ENCODE measurements at regions not wholly inside any gene's neighbourhood (a gene's known extent, or its start where the extent isn't known, plus 50 kb on each side); places are given as distances from the start of the nearest gene placed in this dataset.

DNA sequence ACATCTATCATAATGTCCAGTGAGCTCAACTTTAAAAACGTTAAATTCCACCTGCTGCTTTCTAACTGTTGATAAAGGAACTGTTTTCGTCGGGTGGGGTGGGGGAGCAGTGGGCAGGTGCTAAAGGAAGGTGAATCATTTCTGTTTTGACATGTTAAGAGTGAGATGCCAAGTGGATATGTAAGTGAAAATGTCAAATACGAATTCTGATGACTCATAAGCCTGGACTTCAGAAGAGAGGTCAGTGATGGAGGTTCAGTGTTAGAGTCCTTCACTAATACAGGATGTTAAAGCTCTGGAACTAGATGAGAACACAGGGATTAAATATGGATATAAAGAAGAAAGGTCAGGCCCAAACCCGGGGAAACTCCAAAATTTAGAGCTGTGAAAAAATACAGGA lies 617.9 kb upstream of the CTNND2 start (continued):
- TF ChIP-seq, protein P1, sequence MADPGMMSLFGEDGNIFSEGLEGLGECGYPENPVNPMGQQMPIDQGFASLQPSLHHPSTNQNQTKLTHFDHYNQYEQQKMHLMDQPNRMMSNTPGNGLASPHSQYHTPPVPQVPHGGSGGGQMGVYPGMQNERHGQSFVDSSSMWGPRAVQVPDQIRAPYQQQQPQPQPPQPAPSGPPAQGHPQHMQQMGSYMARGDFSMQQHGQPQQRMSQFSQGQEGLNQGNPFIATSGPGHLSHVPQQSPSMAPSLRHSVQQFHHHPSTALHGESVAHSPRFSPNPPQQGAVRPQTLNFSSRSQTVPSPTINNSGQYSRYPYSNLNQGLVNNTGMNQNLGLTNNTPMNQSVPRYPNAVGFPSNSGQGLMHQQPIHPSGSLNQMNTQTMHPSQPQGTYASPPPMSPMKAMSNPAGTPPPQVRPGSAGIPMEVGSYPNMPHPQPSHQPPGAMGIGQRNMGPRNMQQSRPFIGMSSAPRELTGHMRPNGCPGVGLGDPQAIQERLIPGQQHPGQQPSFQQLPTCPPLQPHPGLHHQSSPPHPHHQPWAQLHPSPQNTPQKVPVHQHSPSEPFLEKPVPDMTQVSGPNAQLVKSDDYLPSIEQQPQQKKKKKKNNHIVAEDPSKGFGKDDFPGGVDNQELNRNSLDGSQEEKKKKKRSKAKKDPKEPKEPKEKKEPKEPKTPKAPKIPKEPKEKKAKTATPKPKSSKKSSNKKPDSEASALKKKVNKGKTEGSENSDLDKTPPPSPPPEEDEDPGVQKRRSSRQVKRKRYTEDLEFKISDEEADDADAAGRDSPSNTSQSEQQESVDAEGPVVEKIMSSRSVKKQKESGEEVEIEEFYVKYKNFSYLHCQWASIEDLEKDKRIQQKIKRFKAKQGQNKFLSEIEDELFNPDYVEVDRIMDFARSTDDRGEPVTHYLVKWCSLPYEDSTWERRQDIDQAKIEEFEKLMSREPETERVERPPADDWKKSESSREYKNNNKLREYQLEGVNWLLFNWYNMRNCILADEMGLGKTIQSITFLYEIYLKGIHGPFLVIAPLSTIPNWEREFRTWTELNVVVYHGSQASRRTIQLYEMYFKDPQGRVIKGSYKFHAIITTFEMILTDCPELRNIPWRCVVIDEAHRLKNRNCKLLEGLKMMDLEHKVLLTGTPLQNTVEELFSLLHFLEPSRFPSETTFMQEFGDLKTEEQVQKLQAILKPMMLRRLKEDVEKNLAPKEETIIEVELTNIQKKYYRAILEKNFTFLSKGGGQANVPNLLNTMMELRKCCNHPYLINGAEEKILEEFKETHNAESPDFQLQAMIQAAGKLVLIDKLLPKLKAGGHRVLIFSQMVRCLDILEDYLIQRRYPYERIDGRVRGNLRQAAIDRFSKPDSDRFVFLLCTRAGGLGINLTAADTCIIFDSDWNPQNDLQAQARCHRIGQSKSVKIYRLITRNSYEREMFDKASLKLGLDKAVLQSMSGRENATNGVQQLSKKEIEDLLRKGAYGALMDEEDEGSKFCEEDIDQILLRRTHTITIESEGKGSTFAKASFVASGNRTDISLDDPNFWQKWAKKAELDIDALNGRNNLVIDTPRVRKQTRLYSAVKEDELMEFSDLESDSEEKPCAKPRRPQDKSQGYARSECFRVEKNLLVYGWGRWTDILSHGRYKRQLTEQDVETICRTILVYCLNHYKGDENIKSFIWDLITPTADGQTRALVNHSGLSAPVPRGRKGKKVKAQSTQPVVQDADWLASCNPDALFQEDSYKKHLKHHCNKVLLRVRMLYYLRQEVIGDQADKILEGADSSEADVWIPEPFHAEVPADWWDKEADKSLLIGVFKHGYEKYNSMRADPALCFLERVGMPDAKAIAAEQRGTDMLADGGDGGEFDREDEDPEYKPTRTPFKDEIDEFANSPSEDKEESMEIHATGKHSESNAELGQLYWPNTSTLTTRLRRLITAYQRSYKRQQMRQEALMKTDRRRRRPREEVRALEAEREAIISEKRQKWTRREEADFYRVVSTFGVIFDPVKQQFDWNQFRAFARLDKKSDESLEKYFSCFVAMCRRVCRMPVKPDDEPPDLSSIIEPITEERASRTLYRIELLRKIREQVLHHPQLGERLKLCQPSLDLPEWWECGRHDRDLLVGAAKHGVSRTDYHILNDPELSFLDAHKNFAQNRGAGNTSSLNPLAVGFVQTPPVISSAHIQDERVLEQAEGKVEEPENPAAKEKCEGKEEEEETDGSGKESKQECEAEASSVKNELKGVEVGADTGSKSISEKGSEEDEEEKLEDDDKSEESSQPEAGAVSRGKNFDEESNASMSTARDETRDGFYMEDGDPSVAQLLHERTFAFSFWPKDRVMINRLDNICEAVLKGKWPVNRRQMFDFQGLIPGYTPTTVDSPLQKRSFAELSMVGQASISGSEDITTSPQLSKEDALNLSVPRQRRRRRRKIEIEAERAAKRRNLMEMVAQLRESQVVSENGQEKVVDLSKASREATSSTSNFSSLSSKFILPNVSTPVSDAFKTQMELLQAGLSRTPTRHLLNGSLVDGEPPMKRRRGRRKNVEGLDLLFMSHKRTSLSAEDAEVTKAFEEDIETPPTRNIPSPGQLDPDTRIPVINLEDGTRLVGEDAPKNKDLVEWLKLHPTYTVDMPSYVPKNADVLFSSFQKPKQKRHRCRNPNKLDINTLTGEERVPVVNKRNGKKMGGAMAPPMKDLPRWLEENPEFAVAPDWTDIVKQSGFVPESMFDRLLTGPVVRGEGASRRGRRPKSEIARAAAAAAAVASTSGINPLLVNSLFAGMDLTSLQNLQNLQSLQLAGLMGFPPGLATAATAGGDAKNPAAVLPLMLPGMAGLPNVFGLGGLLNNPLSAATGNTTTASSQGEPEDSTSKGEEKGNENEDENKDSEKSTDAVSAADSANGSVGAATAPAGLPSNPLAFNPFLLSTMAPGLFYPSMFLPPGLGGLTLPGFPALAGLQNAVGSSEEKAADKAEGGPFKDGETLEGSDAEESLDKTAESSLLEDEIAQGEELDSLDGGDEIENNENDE (IDR thresholded peaks at IDR 0.05; ENCODE audit: insufficient replicate concordance, low read length) = no peak
- TF ChIP-seq, protein P2, sequence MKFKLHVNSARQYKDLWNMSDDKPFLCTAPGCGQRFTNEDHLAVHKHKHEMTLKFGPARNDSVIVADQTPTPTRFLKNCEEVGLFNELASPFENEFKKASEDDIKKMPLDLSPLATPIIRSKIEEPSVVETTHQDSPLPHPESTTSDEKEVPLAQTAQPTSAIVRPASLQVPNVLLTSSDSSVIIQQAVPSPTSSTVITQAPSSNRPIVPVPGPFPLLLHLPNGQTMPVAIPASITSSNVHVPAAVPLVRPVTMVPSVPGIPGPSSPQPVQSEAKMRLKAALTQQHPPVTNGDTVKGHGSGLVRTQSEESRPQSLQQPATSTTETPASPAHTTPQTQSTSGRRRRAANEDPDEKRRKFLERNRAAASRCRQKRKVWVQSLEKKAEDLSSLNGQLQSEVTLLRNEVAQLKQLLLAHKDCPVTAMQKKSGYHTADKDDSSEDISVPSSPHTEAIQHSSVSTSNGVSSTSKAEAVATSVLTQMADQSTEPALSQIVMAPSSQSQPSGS (IDR thresholded peaks at IDR 0.05; ENCODE audit: low read length) = no peak
- TF ChIP-seq EP300 (IDR thresholded peaks at IDR 0.05; ENCODE audit: borderline replicate concordance in 1 of 2, low read depth in 2 of 2, low read length in 2 of 2) (no peak), GTF2F1 (IDR thresholded peaks at IDR 0.05; ENCODE audit: borderline replicate concordance, low read depth, low read length) (no peak), SP4 (IDR thresholded peaks at IDR 0.05; ENCODE audit: low read length) (no peak), GABPA (IDR thresholded peaks at IDR 0.05; ENCODE audit: borderline replicate concordance, insufficient read depth, low read length) (no peak), POLR2A (IDR thresholded peaks at IDR 0.05; ENCODE audit: control extremely low read depth in 1 of 2, low read depth in 2 of 2, low read length in 2 of 2) (no peak), RAD21 (IDR thresholded peaks at IDR 0.05 in 1 of 2, conservative IDR thresholded peaks at IDR 0.05 in 1 of 2; ENCODE audit: low read depth in 2 of 2, low read length in 2 of 2) (no peak), TAF1 (IDR thresholded peaks at IDR 0.05; ENCODE audit: low read depth, low read length) (no peak), TCF12 (IDR thresholded peaks at IDR 0.05; ENCODE audit: low read depth, low read length) (no peak)

Measured in H1 (cell line).